ENCODE measurements at regions not wholly inside any gene's neighbourhood (a gene's known extent, or its start where the extent isn't known, plus 50 kb on each side); places are given as distances from the start of the nearest gene placed in this dataset.

DNA sequence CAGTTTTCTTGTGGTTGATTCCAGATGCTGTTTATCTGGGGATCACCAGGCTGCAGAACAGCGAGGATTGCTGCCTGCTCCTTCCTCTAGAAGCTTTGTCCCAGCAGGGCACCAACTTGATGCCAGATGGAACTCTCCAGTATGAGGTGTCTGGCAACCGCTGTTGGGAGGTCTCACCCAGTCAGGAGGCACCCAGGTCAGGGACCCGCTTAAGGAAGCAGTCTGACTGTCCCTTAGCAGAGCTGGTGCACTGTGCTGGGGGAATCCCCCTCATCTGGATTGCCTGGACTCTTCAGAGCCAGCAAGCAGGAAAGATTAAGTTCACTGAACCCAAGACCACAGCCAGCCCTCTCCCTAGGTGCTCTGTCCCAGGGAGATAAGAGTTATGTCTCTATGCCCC, 1165.2 kb downstream of the FSCB start:
- BruUV-seq (replicated peaks) = no TSS peak
- dilution Hi-C loops (cut with MboI; ENCODE audit: extremely low pct_ligation_motif_present, low sequenced_read_pairs) = no loop called here
- H3K27ac ChIP-seq (ENCODE audit: insufficient read depth, low read depth, low read length) = no peak overlapping the region

More for the DNA sequence above, 1165.2 kb downstream of the FSCB start:
- ChIA-PET CTCF (no interaction called here), POLR2A (no interaction called here)
- Histone ChIP-seq H3K79me2 (ENCODE audit: control insufficient read depth, insufficient read depth, low read length) (no peaks in the 10 kb centered on the region), H4K20me1 (replicated peaks; ENCODE audit: control insufficient read depth, extremely low read depth, insufficient read depth, low read length) (no peaks in the 10 kb centered on the region), H3K36me3 (ENCODE audit: control insufficient read depth in 2 of 2, extremely low read depth in 1 of 2, insufficient read depth in 2 of 2, low read length in 2 of 2) (no peaks in the 10 kb centered on the region), H3K4me2 (ENCODE audit: insufficient read depth, low read length) (no peak overlapping the region), H3K9me3 (replicated peaks; ENCODE audit: control insufficient read depth, insufficient read depth, low read length) (peaks cover 2% of the 10 kb centered on the region), H2AFZ (ENCODE audit: low read depth, low read length) (no peak overlapping the region), H3K9ac (replicated peaks; ENCODE audit: extremely low read depth, insufficient read depth, low read length) (no peak overlapping the region), H3K27me3 (ENCODE audit: control insufficient read depth in 2 of 2, insufficient read depth in 2 of 2, low read length in 2 of 2) (no peaks in the 10 kb centered on the region), H3K9me1 (replicated peaks; ENCODE audit: control insufficient read depth, extremely low read depth, insufficient read depth, low read length) (no peaks in the 10 kb centered on the region), H3K4me1 (ENCODE audit: control insufficient read depth, extremely low read depth, insufficient read depth, low read length) (no peaks in the 10 kb centered on the region), H3K4me3 (replicated peaks in 1 of 3; ENCODE audit: insufficient read depth in 1 of 3, low read depth in 1 of 3, low read length in 3 of 3) (no peak overlapping the region)
- FAIRE-seq (no peak), DNase-seq (ENCODE audit: low read depth, low spot score) (no peak)
- intact Hi-C loops (cut with micrococcal nuclease) = no loop called here
- TF ChIP-seq GATA2 (IDR thresholded peaks at IDR 0.05; ENCODE audit: insufficient read depth, insufficient read length, low read depth, low read length) = no peak
- TF ChIP-seq, protein P1, sequence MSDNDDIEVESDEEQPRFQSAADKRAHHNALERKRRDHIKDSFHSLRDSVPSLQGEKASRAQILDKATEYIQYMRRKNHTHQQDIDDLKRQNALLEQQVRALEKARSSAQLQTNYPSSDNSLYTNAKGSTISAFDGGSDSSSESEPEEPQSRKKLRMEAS (IDR thresholded peaks at IDR 0.05; ENCODE audit: insufficient read depth, insufficient read length) = no peak
- TF ChIP-seq JUN (IDR thresholded peaks at IDR 0.05; ENCODE audit: borderline replicate concordance, insufficient read depth, insufficient read length, low read depth) = no peak
- no peak for TF ChIP-seq MYC (IDR thresholded peaks at IDR 0.05; ENCODE audit: low read depth, low read length)
- no peak for TF ChIP-seq EZH2 (IDR thresholded peaks at IDR 0.05; ENCODE audit: borderline replicate concordance, low read depth, low read length, severe bottlenecking)
- TF ChIP-seq FOS (IDR thresholded peaks at IDR 0.05; ENCODE audit: borderline replicate concordance, insufficient read depth, low read length) = no peak
- TF ChIP-seq POLR2A (IDR thresholded peaks at IDR 0.05; ENCODE audit: low read depth, low read length) = no peak
- TF ChIP-seq, protein P2, sequence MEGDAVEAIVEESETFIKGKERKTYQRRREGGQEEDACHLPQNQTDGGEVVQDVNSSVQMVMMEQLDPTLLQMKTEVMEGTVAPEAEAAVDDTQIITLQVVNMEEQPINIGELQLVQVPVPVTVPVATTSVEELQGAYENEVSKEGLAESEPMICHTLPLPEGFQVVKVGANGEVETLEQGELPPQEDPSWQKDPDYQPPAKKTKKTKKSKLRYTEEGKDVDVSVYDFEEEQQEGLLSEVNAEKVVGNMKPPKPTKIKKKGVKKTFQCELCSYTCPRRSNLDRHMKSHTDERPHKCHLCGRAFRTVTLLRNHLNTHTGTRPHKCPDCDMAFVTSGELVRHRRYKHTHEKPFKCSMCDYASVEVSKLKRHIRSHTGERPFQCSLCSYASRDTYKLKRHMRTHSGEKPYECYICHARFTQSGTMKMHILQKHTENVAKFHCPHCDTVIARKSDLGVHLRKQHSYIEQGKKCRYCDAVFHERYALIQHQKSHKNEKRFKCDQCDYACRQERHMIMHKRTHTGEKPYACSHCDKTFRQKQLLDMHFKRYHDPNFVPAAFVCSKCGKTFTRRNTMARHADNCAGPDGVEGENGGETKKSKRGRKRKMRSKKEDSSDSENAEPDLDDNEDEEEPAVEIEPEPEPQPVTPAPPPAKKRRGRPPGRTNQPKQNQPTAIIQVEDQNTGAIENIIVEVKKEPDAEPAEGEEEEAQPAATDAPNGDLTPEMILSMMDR (IDR thresholded peaks at IDR 0.05; ENCODE audit: extremely low read depth in 1 of 2, insufficient read depth in 1 of 2, low read depth in 1 of 2, low read length in 2 of 2) = no peak
- no peak for TF ChIP-seq POLR2AphosphoS5 (IDR thresholded peaks at IDR 0.05; ENCODE audit: insufficient read depth, low read depth, low read length)

Data from endothelial cell of umbilical vein (primary cell).